ENCODE measurements at regions not wholly inside any gene's neighbourhood (a gene's known extent, or its start where the extent isn't known, plus 50 kb on each side); places are given as distances from the start of the nearest gene placed in this dataset.

DNA sequence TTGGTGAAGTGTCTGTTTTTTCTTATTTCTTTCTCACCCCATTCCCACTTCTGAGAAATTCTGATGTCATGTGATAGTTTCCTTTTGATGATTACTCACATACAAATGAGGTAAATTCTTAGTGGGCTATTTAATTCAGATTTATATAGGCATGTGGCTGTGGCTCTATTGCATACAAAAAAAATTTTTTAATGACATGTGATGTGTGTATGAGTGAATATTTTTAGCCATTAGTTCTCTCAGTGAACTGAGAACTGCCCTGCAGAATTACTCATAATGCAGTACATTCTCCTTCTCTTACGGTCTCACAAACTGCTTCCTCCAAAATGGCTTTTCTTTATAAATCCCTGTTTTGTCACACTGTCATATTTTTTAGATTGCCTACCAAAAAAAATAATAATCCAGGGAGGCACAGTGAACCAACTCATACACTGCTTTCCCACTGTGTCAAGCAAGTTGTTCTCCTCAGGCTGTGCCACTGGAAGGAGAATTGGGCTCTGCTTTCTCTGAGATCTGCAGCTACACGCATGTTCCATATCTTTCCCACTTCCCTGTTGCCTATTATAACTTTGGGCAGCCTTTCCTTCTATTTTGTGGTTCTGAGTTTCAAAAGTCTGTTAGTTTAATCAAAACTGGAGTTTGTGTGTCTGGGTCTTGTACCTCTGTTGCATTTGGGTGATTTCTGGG lies 415.7 kb upstream of the THBS1 start:
- no peak for DNase-seq

DNA sequence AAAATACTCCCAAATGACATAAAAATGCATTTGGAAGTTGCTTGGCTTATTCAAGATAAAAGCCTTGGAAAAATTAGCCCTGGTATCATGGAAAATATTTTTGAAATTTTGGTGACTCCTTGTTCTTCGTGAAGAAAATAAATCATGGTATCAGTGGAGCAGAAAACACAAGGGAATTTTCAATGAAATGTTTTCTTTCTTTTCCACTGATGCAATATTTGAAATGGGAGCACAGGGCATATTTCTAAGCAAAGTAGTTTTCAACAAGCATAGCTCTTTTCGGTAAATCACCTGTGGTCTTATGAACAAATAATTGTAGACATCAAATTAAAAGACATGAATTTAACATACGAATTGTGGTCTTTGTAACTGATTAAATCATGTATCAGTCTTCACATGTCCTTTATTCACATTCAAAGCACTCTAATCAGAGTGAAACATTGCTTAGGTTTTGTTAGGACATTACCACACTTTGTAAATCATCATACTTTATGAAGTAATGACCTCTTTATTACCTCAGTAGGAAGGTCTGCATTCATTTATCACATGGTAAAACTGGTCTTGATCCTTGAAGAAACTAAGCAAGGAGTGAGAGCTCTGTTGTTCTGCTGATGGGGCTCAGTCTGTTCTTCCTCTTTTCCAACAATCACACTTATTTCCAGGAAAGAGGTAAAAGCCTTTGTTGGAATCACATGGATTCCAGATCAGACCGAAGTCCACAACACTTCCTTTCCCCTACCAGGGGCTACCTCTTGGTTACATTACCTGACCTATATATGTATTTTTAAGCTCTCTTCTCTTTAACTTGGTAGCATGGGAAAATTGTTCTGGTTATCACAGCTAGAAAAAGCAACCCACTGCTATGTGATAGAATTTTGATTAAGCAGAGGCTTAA lies 413.5 kb upstream of the THBS1 start:
- no peak for DNase-seq

DNA sequence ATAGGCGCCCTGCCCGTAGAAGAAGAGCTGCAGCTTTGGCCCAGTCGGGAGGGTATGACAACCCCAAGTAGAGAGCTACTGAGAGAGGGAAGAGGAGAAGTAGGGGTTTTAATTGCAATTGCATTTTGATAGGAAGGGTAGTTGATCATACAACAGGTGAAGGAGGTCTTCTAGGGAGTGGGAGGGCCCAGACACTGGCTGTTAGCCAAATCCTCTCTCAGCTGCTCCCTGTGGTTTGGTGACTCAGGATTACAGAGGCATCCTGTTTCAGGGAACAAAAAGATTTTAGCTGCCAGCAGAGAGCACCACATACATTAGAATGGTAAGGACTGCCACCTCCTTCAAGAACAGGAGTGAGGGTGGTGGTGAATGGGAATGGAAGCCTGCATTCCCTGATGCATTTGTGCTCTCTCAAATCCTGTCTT lies 408.9 kb upstream of the THBS1 start:
- peak; percentile 16 for DNase-seq

DNA sequence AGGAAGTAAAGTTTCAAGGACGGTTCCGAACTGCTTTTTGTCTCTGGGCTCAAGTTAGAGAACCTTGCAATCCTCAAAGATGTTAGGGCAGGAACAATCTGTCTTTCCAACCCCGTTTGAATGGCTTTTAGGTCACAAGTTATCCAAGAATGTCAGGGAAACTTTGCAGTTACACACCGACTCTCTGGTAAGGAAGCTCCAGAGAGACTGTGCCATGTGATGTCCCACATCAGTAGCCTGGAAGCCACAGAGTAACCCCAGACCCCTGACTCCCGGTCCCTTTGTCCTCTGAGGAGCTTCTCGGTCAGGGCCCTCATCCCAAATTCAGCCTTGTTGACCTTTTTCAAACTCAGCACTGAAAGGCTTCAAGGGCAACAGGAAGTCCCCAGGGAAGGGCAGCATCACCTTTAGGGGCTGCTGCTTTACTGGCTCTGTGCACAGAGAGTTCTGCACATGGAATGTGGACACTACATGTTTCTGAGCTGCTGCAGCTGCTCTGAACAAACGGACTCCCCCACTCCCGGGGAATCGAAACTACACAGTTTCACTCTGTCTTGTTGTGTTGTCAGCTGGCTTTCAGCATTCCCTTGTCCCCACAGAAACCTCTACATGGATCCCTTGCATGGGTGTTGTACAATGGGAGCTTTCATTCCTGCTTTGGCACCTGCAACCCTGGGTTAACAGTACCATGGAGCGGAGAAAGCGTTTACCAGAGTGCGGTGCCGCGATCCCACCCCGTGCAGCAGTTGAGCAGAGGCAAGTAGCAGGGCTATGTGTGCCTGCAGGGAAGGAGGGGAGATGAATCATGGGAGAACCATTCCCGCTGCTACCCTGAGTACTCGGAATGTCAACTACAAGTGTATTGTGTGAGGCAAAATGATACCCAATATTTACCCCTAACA lies 408.2 kb upstream of the THBS1 start:
- DNase-seq = no peak

DNA sequence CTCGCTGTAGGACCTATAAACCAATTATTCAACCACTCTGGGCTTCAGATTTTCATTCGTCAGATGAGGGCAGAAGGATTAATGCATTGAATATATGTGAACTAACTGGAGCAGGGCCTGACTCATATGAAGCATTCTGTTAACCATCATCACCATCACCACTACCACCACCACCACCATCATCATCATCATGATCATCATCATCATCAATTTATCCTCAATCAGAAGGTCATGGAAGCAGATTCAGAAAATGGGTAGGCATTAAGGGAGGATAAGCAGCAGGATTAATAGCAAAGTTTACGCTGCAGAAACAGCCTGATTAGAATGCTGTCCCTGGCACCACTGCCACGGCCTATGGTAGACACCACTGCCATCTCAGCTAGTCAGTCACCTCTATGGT lies 407.5 kb upstream of the THBS1 start:
- DNase-seq = no peak

DNA sequence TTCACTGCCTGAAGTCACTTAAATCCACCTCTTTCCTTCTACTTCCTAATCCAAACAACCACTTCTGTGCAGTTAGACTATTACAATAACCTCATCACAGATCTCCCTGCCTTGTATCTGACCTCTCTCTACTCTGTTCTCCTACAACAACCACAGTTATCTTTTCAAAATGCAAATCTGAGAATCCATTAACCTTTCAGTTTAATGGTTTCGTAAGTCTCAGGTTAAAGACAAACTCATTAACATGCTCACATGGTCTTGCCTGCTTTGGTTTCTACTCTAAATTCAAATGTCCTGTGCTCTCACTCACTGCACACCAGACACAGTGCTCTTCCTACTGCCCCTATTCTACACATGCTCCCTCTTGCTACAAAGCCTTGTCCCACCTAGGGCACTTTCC lies 406.5 kb upstream of the THBS1 start:
- no peak for DNase-seq

DNA sequence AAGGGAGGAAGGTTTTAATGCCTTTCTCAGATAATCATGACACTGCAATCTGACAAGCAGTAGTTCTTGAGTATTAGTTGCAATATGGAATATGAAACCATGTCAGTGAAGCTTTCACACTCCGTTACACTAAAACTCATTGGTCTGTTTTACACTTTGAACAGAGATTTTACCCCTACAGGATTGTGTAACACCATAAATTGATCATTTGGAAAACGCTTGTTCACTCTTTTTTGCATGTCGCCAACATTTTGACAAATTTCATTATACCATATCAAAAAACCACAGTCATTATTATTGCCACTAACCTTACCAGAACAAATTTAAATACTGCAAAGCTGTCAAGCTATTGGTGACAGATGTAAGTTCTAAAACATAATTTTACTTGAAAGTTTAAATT lies 404.8 kb upstream of the THBS1 start:
- no peak for DNase-seq

DNA sequence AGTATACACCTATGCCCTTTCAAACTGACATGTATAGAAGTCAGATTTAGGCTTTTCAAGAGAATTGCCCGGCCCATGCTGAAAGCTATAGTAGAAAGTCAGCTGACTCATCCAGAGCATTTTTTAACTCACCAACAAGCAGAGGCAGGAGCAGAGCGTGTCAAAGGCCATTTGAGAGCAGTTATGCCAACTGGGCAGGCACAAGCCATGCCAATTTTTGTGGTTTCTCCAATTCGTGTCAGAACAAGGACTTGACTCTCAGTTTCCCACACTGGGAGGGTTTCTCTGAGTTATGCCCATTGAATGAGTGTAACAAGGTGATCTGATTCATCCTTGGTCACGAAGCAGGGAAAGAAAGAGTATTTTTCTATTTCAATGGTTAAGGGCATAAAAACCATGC lies 403.3 kb upstream of the THBS1 start:
- DNase-seq = no peak

DNA sequence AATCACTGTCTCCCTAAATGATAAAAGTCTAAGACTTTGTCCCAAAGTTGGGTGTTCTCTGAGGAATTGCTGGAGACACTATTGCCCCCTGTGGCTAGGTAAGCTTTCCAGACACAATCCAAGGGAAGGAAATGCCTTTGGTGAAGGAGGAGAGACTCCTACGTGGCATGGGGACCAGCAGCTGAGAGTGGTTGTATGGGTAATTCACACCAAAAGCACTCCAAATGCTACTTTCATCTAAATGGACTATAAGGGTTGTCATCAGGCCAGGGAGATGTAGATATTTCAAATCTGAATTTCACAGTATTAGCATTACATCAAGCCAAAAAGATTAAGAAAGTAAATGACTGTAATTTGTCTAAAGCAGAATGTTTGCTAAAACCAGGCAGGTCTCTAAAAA lies 400.8 kb upstream of the THBS1 start:
- no peak for DNase-seq

DNA sequence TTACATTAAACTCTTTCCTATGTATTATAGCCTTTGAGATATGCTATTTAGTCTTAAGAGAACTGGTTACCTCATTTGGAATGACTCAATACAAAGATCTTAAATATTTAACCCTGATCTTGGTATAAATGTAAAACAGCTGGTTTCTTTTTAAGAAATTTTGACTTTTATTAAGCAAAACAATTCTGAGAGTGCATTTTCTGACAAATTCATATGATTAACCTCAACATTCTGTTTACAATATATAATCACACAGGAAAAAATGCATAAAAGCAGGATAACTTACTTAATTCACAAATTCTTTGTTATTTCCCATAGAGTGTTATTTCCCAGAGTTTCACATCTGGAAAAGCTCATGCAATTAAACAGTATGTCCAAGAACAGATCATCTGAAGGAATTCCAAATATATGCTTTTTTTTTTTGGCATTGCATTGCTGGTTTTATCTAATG lies 400.4 kb upstream of the THBS1 start:
- no peak for DNase-seq

DNA sequence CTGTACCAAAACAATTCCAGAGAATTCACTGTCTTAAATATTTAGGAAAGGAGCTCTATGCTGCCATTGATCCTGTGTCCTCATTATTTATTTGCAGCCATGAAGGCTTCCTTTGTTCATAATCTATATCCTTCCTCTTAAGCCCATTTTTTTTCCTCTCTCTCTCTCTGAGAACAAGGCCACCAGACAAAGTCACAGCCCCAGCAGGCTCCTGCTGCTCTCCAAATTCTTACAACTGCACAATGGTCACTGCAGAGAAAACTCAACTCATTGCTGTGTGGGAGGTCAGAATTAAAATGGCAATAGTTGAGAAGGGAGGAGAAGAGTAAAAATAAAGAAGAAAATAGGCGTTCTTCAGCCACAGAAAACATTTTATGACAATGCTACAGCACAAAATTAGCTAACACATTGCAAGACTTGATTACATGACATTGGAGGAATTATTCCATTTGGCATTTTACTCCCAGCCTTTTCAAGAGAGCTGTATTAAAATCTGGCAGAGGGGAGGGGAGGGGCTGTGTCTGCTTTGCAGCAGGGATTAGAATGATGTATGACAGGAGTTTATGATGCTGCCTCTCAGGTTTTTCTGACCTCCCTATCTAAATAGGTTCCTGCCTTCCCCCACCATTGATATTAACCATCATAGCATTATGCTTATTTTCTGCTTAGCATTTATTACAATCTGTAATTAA lies 399.7 kb upstream of the THBS1 start:
- no peak for DNase-seq

DNA sequence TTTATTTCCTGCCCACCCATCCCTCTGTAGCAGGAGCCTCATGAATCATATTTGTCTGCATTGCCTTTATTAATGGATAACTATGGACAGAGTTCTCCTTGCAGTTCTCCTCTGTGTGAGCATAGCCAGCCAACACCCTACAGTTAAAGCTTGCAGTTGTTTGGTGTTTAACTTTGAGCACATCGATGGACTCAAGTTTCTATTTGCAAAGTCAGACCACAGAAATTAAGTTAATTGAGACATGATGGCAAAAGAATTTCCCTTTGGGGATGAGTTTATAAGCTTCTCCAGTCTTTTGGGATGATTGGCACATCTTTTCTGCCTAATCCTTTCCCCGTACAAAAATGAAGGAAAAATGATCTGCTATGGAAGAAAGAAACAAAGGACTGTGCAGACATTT lies 398.9 kb upstream of the THBS1 start:
- DNase-seq = no peak

DNA sequence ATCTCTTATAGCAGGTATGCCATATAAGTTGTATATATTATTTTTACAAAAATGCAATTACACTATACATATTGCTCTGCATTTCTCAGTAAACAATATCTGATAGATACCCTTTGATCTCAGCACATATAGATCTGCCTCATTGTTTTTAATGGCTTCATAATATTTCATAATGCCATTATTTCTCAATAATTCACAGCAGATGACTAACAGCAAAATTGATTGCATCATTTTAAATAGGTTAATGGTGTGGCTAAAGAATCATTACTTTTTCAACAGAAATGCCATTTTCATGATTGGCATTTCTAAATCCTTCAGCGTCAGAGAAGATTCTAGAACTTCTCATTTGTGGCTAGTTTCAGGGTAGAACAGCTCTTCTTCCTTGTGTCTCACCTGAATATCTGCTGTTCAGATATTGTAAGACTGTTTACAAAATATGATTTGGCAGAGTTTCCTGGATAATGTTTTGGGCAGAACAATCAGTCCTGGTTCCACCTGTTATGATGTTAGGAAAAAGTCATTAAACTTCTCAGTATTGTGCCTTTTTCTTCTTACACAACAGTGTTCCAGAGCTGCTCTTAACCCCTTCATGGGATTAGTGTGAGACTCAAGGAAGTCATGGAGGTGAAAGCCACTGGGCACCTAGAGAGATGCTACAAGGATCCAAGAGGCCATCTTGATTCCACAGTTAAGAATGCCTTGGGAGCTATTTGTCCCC lies 397.6 kb upstream of the THBS1 start:
- no peak for DNase-seq

DNA sequence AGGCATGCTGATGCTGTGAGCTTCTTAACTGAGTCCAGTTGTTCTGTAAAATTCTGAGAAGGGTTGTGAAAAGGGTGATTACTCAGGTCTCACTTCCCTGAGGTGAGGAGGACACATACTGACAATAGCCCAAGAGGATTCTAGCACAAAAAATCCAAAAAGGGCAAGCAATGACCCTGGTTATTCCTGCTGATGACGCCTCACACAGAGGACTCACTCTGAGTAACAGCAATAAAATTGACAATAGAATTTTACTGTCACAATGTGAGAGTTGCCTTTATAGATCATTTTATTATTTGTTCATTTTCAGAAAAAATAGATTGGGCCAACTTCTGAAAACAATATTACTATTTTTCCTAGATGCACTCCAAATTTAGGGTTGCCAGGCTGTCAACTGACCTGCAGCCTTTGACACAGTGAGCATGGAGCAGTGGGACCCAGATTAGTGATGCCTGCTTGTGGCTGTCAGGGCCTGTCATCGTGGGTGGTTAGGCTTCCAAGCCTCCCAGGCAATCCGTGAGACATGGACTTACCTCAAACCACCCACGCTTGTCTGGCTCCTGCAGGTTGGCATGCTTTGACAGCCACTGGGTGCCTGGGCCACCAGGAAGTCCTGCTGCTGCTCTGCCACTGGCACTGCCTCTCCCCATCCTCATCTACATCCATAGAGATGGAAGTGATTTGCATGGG lies 396.0 kb upstream of the THBS1 start:
- no peak for DNase-seq

DNA sequence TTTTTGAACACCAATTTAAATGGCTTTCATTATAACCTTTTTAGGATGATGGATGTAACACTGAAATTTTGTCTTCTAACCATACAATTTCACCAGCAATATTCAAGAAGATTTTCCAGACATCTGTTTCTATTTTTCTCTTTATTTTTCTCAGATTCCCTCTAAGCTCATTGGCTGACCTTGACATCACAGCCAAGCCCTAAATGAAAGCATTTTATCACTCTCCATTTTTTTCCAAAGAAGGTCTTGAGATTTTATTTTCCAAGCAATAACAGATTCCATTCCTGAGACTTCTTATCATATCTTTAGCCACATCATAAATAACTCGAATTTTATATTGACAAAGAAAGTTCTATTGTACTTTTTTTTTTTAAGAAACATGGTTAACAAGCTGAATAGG lies 392.6 kb upstream of the THBS1 start:
- no peak for DNase-seq

DNA sequence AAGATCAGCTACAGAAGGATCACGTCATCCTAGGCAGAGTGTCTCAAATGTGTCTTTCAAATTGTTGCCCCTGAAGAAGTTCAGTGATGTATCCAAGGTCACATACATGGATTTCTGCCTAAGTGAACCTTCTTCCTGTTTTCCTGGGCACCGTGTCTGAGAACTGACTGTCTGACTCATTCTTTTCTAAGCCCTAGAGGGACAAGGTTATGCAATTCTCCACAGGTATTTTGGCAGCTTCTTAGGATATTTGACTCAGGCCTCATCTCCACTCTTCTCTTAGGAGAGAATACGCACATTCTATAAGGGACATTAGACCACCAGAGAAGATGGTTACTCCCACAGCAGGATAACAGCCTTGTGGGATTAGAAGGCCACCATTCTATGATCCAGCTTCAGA lies 391.9 kb upstream of the THBS1 start:
- no peak for DNase-seq

DNA sequence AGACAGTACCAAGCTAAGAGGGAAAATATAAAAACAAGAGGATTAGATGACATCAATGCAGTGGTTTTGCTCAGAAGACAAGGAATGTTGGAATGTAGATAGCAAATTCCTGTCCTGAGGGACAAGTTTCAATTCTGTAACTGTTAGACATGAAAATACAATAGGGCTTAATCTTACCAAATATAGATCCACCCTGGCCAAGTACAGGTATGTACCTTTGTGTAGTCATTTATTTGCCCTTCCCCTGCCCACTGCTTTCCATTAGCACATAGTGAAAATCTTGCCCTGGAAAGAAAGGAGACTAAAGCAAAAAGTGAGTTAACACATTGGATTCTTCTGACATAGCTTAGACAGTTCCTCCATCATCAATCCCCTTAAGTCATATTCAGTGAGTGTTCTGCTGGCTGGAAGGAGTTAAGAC lies 389.0 kb upstream of the THBS1 start:
- no peak for DNase-seq

DNA sequence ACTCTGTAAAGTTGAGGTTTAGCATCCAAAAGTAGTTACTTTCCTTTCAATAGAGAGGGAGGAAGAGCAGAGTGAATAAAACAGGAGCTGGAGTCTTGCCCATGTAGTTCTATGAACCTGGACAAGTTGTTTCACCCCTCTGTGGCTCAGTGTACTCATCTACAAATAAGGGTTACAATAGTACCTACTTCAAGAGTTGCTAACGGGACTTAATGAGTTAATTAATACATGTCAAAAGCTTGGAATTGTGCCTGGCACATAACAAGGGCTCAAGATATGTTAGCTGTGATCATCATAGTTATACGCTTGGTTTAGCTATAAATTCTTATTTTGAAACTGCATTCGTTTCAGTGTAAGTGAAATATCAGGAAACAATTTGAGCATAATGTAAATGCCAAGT lies 388.5 kb upstream of the THBS1 start:
- DNase-seq = no peak

DNA sequence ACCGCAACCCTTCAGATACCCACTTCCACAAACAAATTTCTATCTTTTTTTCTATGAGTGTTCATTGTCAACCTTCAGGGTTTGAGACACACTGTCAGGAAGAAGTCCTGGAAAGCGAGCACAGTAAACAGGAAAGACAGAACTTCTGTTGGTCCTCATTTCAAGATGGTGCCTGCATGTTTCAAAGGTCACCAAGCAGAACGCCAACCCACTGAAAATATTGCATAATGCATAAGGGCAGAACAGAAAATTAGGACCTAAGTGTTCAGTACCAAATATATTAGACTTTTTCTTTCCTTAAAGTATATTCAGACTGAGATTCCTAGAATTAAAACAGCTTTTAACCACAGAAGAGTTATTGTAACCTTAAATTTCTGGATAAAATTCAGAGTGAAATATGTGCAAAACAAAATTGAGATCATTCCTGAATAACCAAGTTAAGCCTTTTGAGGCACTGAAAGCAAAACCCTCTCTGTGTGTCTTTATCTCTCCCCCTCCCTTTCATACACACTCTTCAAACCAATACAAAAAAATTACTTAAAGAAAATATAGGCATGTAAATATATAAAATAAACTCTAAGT lies 387.8 kb upstream of the THBS1 start:
- DNase-seq = no peak

DNA sequence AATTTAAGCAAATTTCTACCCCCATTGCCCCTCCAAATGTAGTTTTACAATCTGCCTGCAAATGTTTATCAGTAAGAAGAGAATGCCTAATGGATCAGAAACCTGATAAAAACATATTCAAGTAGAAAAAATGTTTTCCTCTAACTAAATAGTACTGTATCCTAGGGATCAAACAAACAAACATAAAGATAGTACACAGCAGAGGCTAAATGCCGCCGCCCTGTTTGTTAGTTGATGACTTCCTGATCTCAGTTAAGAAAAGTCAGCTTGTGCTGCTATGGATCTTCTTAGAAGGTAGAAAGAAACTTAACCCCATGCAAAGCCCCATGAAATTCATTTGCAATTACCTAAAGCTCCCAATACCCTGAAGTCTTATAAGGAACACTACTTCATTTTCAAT lies 387.3 kb upstream of the THBS1 start:
- no peak for DNase-seq

Measured in NCI-H1436 treated with DMSO at 0.1 percent for 48 hours (cell line).